GM03348 (cell line): ENCODE measurements at regions not wholly inside any gene's neighbourhood (a gene's known extent, or its start where the extent isn't known, plus 50 kb on each side); places are given as distances from the start of the nearest gene placed in this dataset.
"Not testable (repeated sequence)": the region's sequence is repeated elsewhere in the genome, so short reads cannot be mapped to it uniquely, and the experiment has no call there.

Source experiments
- DNase-seq: peaks from one replicate; pipeline ENCODE4 v3.0.0; 2012; ENCODE audit warnings: low spot score

DNA sequence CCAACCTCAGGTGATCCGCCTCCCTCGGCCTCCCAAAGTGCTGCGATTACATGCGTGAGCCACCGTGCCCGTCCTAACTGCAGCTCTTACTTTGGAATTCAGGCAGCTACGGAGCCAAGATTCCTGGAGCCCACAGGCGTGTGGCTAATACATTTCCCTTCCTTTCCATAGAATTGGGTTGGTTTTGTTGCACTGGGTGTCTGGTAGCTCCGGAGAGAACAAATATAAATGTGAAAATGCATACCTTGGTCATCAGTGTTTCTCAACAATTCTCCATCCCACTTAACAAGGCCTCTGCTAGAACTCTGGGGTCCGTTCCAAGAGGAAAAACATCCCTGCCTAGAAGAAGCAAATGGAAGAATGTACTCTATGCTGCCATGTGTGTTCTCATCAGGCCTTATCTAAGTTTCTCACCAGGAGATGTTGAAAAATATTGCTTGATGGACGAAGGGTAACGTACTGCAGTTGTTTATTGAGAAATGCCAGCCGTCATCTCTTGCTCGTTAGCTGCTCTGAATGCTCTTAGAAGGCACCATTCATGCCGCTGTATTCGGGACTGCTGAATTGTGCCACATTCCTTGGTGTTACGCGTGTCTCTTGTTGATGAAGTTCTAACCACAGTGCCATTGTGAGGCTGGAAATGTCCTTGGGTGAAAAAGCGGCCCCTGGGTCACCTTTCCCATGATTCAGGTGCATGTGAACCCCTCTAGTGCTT is 50.5 kb upstream of the CD99 start:
- no peak for DNase-seq

DNA sequence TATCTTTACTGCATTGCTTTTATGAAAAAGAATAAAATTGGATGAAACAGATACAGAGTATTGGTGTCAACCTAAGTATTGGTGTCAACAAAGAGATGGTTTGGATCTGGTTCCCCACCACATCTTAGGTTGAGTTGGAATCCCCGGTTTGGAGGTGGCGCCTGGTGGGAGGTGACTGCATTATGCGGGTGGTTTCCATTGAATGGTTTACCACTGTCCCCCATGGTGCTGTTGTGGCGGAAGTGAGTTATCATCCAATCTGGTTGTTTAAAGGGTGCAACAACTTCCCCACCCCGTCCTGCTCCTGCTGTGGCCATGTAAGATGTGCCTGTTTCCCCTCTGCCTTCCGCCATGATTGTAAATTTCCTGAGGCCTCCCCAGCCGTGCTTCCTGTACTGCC is 52.8 kb upstream of the CD99 start:
- DNase-seq, result no peak

DNA sequence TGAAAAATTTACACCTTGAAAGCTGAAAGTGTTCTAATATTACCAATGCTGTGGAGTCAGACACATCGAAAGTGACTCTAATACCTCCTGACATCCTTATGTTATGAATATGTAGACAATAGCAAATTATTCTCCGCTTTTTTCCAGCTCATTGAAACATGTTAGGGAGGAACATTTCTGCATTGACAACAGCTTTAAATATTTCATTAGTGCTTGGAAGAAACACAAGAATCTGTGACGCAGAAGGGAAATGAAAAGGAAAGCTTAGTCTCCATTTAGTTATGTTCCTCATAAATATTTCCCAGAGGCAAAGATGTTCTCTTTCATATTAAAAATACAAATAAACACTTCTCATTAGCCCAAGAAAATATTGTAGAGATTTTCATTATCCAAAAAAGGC is 55.8 kb upstream of the CD99 start:
- peak; percentile 53 for DNase-seq

DNA sequence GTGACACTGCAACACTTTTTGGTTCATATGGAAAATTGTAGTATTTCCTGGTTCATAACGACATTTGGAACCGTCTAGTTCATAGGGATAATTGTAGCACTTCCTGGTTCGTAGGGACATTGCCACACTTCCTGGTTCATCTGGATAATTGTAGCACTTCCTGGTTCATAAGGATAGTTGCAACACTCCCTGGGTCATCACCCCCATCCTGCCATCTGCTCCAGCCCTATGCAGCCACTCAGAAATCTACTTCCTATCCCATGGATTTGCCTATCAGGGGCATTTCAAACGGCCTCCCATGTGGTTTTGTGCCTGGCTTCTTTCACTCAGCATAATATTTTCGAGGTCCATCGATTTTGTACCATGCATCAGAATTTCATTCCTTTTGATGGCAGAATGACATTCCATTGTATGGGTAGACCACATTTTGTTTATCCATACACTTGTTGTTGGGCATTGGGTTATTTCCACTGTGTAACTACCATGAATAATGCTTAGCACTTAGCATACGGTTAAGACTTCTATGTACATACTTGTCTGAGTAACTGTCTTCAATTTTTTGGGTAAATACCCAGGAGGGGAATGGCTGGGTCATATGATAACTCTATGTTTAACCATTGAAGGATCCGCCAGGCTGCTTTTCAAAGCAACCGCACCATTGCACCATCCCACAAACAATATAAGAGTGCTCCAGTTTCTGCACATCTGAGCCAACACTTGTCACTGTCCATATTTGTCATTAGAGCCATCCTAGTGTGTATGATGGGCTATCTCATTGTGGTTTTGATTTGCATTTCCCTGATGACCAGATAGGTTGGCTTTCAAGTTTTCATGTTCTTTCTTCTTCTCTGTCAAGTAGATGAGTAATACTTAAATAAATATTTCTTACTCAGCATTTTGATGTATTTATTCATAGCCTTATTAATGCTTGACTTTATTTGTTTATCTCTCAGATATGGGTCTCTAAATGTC is 58.3 kb upstream of the CD99 start:
- DNase-seq, result no peak

DNA sequence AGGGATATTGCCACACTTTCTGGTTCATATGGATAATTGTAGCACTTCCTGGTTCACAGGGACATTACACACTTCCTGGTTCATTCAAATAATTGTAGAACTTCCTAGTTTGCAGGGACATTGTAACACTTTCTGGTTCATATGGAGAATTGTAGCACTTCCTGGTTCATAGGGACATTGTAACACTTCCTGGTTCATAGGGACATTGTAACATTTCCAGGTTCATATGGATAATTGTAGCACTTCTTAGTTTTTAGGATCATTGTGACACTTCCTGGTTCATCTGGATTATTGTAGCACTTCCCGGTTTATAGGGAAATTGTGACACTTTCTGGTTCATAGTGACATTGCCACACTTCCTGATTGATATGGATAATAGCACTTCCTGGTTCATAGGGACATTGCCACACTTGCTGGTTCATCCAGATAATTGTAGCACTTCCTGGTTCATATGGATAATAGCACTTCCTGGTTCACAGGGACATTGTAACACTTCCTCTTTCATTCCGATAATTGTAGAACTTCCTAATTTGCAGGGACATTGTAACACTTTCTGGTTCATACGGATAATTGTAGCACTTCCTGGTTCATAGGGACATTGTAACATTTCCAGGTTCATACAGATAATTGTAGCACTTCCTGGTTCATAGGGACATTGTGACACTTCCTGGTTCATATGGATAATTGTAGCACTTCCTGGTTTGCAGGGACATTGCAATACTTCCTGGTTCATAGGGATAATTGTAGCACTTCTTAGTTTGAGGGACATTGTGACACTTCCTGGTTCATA is 59.2 kb upstream of the CD99 start:
- DNase-seq, result no peak

DNA sequence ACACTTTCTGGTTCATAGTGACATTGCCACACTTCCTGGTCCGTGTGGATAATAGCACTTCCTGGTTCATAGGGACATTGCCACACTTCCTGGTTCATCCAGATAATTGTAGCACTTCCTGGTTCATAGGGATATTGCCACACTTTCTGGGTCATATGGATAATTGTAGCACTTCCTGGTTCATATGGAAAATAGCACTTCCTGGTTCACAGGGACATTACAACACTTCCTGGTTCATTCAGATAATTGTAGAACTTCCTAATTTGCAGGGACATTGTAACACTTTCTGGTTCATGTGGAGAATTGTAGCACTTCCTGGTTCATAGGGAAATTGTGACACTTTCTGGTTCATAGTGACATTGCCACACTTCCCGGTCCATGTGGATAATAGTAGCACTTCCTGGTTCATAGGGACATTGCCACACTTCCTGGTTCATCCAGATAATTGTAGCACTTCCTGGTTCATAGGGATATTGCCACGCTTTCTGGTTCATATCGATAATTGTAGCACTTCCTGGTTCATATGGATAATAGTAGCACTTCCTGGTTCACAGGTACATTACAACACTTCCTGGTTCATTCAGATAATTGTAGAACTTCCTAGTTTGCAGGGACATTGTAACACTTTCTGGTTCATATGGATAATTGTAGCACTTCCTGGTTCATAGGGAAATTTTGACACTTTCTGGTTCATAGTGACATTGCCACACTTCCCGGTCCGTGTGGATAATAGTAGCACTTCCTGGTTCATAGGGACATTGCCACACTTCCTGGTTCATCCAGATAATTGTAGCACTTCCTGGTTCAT is 60.0 kb upstream of the CD99 start:
- not testable (repeated sequence) for DNase-seq

DNA sequence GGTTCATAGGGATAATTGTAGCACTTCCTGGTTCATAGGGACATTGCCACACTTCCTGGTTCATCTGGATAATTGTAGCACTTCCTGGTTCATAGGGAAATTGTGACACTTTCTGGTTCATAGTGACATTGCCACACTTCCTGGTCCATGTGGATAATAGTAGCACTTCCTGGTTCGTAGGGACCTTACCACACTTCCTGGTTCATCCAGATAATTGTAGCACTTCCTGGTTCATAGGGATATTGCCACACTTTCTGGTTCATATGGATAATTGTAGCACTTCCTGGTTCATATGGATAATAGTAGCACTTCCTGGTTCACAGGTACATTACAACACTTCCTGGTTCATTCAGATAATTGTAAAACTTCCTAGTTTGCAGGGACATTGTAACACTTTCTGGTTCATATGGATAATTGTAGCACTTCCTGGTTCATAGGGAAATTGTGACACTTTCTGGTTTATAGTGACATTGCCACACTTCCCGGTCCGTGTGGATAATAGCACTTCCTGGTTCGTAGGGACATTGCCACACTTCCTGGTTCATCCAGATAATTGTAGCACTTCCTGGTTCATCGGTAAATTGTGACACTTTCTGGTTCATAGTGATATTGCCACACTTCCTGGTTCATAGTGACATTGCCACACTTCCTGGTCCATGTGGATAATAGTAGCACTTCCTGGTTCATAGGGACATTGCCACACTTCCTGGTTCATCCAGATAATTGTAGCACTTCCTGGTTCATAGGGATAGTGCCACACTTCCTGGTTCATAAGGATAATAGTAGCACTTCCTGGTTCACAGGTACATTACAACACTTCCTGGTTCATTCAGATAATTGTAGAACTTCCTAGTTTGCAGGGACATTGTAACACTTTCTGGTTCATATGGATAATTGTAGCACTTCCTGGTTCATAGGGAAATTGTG is 60.8 kb upstream of the CD99 start:
- not testable (repeated sequence) for DNase-seq

DNA sequence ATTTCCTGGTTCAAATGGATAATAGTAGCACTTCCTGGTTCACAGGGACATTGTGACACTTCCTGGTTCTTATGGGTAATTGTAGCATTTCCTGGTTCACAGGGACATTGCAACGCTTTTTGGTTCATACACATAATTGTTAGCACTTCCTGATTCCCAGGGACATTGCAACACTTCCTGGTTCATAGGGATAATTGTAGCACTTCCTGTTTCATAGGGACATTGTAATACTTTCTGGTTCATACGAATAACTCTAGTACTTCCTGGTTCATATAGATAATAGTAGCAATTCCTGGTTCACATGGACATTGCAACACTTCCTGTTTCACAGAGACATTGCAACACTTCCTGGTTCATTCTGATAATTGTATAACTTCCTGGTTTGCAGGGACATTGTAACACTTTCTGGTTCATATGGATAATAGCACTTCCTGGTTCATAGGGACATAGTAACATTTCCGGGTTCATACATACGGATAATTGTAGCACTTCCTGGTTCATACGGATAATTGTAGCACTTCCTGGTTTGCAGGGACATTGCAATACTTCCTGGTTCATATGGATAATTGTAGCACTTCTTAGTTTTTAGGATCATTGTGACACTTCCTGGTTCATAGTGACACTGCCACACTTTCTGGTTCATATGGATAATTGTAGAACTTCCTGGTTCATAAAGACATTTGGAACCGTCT is 61.6 kb upstream of the CD99 start:
- DNase-seq, result no peak

DNA sequence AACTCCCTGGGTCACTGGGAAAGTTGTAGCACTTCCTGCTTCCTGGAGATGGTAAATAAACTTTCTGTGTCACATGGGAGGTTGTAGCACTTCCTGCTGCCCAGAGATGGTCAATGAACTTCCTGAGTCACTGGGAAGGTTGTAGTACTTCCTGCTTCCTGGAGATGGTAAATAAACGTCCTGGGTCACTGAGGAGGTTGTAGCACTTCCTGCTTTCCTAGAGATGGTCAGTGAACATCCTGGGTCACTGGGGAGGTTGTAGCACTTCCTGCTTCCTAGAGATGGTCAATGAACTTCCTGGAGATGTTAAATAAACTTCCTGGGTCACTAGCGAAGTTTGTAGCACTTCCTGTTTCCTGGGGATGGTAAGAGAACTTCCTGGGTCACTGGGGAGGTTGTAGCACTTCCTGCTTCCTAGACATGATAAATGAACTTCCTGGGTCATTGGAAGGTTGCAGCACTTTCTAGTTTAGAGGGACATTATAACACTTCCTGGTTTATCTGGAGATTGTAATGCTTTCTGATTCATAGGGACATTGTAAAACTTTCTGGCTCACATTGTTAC is 62.3 kb upstream of the CD99 start:
- no peak for DNase-seq

DNA sequence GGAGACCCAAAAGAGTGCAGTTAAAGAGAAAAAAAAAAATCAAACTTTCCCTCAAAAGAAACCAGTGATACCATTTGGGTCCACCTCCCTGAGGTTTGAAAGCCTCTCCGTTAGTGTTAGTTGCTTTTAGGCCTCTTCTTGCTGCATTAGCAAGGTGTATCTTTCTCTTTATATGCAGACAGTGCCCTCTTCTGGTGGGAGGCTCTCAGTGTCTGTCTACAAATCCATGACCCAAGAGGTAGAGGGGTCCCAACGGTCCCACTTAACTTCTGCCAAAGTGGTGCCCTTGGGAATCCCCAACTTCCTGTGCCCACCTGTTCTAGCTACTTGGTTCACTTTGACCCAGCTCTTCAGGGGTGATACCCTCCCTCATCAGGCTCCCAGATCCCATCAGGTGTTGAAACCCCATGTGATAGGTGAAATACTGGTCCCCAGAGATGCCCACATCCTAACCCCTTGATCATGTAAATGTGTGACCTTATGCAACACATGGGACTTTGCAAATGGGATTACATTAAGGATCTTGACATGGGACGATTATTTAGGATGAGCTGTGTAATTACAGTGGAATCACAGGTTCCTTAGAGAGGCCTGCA is 63.7 kb upstream of the CD99 start:
- DNase-seq, result peak; percentile 39

DNA sequence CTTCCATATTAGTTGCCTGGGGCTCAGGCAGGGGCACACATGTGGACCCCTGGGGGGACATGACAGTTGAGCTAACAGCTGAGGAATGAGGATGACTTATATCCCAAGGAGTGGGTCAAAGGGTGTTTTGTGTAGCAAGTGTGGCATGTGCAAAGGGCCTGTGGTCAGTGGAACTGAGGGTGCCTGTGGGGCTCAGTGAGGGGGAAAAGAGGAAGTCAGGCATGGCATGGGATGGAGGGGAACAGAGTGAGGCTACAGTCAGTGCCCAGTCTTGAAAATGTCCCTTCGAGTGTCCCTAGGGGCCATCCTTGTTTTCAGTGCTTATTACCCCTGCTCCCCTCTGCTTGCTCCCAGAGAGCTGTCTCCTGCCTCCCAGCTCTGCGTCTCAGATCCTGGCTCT is 64.3 kb upstream of the CD99 start:
- no peak for DNase-seq

DNA sequence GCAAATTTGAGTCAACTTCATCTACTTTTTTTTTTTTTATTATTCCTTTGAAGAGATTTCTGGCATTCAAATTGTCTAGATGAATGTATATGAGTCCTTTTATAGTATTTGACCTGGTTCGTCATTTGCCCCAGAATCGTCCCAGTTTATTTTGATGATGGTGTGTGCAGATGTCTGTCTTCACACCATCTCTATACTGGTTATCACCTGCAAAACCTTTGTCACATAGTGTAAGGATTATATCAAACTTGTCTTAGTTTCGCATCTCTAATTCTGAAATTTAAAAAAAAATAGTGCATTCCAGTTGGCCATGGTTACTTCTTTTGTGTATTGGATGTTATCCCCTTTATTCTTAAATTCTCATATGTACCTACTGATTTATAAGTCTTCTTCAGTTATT is 70.5 kb upstream of the CD99 start:
- DNase-seq, result no peak

DNA sequence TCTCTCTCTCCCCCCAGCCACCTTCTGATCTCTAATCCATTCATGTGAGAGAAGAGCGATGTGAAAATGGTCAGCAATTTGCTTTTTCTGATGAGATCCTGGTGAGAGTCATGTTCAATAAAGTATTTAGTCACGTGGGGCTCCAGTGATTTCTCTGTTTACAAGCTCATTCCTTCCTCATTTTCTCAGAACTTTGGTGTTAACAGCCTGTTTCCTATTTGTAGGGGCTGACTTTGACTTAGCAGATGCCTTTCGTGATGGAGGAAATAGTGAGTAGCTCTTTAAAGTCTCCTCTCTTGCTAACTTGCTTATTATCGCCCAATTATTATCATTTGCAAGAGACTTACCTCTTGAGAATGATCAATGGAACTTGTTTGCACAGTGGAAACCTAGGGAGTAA is 72.6 kb upstream of the CD99 start:
- DNase-seq, result no peak

DNA sequence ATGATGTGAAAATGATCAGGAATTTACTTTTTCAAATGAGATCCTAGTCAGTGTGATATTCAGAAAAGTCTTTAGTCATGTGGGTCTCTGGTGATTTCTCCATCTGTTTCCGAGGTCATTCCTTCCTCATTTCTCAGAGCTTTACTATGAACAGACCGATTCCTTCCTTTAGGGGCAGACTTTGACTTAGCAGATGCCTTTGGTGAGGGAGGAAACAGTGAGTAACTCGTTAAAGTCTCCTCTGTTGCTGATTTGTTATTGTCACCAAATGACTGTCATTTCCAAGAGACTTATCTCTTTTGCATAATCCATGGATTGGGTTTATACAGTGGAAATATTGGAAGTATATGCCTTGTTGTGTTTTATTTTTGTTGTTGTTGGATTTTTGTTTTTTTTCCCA is 76.2 kb upstream of the CD99 start:
- peak; percentile 85 for DNase-seq

DNA sequence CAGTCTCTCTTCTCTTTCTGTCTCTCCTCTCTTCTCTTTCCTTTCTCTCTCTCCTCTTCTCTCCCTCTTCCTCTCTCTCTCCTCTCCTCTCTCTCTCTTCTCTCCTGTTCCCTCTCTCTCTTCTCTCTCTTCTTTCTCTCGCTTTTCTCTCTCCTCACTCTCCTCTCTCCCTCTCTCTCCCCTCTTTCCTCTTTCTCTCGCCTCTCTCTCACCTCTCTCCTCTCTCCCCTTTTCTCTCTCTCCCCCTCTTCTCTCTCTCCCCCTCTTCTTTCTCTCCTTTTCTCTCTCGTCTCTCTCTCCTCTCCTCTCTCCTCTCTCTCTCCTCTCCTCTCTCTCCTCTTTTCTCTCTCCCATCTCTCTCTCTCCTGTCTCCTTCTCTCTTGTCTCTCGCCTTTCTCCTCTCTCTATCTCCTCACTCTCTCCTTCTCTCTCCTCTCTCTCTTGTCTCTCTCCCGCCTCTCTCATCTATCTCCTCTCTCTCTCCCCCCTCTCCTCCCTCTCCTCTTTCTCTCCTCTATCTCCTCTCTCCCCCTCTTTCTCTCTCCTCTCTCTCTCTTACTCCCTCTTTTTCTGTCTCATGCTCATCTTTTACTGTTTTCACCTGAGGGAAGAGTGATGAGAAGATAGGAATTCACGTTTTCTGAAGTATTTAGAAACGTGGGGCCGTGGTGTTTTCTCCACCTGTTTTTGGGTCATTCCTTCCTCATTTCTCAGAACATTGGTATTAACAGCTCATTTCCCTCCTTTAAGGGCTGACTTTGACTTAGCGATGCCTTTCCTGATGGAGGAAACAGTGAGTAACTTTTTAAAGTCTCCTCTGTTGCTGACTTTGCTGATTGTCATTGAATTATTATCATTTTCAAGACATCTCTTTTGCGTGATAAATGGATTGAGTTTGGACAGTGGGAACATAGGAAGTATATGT is 80.6 kb upstream of the CD99 start:
- peak; percentile 28 for DNase-seq

DNA sequence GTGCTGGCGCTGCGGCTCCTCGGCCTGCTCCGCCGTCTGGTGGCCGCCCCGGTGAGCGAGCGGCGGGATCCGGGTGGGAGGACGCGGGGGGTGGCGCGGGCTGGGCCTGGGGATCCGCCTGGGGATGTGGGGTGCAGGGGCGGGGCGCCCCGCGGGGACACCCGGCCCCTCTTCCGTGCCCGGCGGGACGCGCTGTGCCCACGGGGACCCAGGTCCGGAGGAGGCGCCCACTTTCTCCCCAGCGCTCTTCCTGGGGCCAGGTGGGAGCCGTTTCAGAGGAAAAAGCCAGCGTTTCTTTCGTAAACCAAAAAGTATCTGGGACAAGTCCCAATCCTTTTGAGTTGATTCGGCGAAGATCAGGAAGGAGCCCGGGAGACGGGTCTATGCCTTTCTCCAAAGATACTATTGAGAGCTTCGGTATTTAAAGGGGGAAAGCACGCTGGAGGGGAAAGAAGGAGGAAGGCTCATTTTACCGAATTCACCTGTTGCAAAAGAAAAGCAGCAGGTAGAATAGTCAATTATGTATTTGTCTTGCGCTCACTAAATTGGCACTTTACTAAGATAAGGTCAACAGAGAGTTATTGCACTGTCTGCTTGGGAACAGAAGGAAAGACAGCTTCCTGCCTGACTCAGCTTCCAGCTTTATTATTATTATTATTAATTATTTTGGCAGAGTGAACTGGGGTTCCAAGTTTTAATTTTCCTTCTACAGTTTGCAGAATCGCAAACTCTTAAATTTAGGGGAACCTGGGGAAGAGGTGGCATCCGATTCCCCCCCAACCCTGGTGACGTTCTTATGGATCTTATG is 81.5 kb upstream of the CD99 start:
- DNase-seq, result no peak
